ENCODE measurements at regions not wholly inside any gene's neighbourhood (a gene's known extent, or its start where the extent isn't known, plus 50 kb on each side); places are given as distances from the start of the nearest gene placed in this dataset.
"Not testable (repeated sequence)": the region's sequence is repeated elsewhere in the genome, so short reads cannot be mapped to it uniquely, and the experiment has no call there.

DNA sequence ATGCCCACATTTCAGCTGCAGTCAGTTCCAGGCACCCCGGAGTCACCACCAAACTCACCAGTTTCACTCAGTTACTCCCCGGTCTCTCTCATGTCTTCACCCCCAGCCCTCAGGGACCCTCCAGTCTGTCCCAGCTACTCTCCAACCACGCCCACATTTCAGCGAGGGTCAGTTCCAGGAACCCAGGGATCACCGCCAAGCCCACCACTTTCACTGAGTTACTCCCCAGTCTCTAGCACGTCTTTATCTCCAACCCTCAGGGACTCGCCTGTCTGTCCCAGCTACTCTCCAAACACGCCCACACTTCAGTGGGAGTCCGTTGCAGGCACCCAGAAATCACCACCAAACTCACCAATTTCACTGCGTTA is 337.5 kb downstream of the CWH43 start:
- not testable (repeated sequence) for DNase-seq (ENCODE audit: low read depth in 2 of 2)
